ENCODE measurements at regions not wholly inside any gene's neighbourhood (a gene's known extent, or its start where the extent isn't known, plus 50 kb on each side); places are given as distances from the start of the nearest gene placed in this dataset.

DNA sequence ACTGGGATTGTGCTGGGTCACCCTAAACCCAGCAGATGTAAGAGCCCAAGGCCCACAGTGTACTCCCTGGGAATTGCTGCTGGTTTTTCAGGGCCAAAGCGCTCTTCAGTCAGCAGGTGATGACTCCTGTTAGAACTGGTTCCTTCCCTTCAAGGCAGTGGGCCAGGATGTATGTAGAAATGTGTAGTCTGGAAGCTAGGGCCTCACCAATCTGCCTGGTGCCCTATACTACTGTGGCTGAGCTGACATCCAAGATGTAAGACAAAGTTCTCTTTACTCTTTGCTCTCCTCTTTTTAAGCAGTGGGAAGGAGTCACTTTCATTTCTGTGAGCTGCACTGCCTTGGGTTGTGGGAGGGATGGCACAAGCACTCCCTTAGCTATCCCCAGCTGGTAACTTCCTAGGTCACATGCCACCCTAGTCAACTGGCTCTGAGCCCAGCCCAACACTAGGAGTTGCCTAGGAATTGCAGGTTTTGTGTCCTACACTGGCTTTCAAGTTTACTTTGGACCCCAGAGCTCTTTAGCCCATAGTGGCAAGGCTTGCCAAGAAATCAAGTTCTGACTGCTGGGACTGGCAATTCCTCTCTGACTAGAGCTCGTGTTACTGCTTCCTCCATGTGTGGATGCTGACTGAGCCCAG is 249.2 kb downstream of the C12orf50 start:
- dilution Hi-C loops (cut with MboI; ENCODE audit: extremely low pct_ligation_motif_present, low sequenced_read_pairs), result no loop called here
- Histone ChIP-seq H3K4me3 (ENCODE audit: control insufficient read depth in 2 of 3, extremely low read depth in 1 of 3, insufficient read depth in 2 of 3, low read depth in 1 of 3, low read length in 3 of 3) (no peak overlapping the region), H3K9ac (ENCODE audit: control insufficient read depth, extremely low read depth, insufficient read depth, low read length) (no peak overlapping the region), H3K27ac (ENCODE audit: control insufficient read depth, insufficient read depth, low read length) (no peak overlapping the region), H3K27me3 (ENCODE audit: control insufficient read depth, extremely low read depth, insufficient read depth, low read length) (no peaks in the 10 kb centered on the region), H3K36me3 (ENCODE audit: control insufficient read depth in 2 of 2, extremely low read depth in 1 of 2, insufficient read depth in 2 of 2, low read length in 2 of 2) (no peaks in the 10 kb centered on the region), H2AFZ (ENCODE audit: control insufficient read depth, low read length) (no peak overlapping the region), H4K20me1 (ENCODE audit: control insufficient read depth, extremely low read depth, insufficient read depth, low read length) (no peaks in the 10 kb centered on the region), H3K79me2 (ENCODE audit: control insufficient read depth, insufficient read depth, low read length) (no peaks in the 10 kb centered on the region), H3K4me2 (ENCODE audit: control insufficient read depth, extremely low read depth, insufficient read depth, low read depth, low read length) (no peak overlapping the region), H3K9me3 (ENCODE audit: control insufficient read depth, low read depth, low read length) (no peaks in the 10 kb centered on the region), H3K9me1 (ENCODE audit: control insufficient read depth, extremely low read depth, insufficient read depth, low read length) (no peaks in the 10 kb centered on the region), H3K4me1 (ENCODE audit: control insufficient read depth, extremely low read depth, insufficient read depth, low read length) (no peaks in the 10 kb centered on the region)
- FAIRE-seq (no peak), DNase-seq (ENCODE audit: low read depth, low spot score) (no peak)
- TF ChIP-seq, protein P1, sequence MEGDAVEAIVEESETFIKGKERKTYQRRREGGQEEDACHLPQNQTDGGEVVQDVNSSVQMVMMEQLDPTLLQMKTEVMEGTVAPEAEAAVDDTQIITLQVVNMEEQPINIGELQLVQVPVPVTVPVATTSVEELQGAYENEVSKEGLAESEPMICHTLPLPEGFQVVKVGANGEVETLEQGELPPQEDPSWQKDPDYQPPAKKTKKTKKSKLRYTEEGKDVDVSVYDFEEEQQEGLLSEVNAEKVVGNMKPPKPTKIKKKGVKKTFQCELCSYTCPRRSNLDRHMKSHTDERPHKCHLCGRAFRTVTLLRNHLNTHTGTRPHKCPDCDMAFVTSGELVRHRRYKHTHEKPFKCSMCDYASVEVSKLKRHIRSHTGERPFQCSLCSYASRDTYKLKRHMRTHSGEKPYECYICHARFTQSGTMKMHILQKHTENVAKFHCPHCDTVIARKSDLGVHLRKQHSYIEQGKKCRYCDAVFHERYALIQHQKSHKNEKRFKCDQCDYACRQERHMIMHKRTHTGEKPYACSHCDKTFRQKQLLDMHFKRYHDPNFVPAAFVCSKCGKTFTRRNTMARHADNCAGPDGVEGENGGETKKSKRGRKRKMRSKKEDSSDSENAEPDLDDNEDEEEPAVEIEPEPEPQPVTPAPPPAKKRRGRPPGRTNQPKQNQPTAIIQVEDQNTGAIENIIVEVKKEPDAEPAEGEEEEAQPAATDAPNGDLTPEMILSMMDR (optimal IDR thresholded peaks at IDR 0.05 in 1 of 3, IDR thresholded peaks at IDR 0.05 in 1 of 3, conservative IDR thresholded peaks at IDR 0.05 in 1 of 3; ENCODE audit: extremely low read depth in 1 of 3, insufficient read depth in 2 of 3, low read length in 3 of 3), result no peak
- TF ChIP-seq EZH2 (IDR thresholded peaks at IDR 0.05; ENCODE audit: low read length), result no peak

DNA sequence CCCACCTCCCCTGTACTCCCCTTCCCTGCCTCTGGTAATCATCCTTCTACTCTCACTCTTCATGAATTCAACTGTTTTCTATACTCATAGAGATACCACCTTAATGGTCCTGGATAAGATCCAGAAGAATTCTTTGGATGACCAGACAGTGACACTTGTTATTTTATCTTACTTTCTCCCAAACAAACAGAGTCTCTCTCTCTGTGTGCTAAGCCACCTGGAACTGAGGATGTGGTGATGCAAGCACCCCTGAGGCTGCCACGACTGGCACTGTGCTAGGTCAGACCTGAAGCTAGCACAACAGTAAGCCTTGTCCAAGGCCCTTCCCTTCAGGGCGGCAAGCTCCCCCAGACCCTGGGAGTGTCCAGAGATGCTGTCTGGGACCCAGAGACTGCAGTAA is 250.2 kb downstream of the C12orf50 start:
- no peaks in the 10 kb centered on the region for H3K9me3 ChIP-seq (ENCODE audit: control insufficient read depth, low read depth, low read length)
- no peak overlapping the region for H3K4me3 ChIP-seq (ENCODE audit: control insufficient read depth in 2 of 3, extremely low read depth in 1 of 3, insufficient read depth in 2 of 3, low read depth in 1 of 3, low read length in 3 of 3)
- H3K4me1 ChIP-seq (ENCODE audit: control insufficient read depth, extremely low read depth, insufficient read depth, low read length), result no peaks in the 10 kb centered on the region
- dilution Hi-C loops (cut with MboI; ENCODE audit: extremely low pct_ligation_motif_present, low sequenced_read_pairs), result no loop called here
- no peak overlapping the region for H2AFZ ChIP-seq (ENCODE audit: control insufficient read depth, low read length)
- no peak overlapping the region for H3K4me2 ChIP-seq (ENCODE audit: control insufficient read depth, extremely low read depth, insufficient read depth, low read depth, low read length)
- no peaks in the 10 kb centered on the region for H3K9me1 ChIP-seq (ENCODE audit: control insufficient read depth, extremely low read depth, insufficient read depth, low read length)
- TF ChIP-seq EZH2 (IDR thresholded peaks at IDR 0.05; ENCODE audit: low read length), result no peak
- TF ChIP-seq, protein P1 (optimal IDR thresholded peaks at IDR 0.05 in 1 of 3, IDR thresholded peaks at IDR 0.05 in 1 of 3, conservative IDR thresholded peaks at IDR 0.05 in 1 of 3; ENCODE audit: extremely low read depth in 1 of 3, insufficient read depth in 2 of 3, low read length in 3 of 3), result no peak
- DNase-seq (ENCODE audit: low read depth, low spot score), result no peak
- H4K20me1 ChIP-seq (ENCODE audit: control insufficient read depth, extremely low read depth, insufficient read depth, low read length), result no peaks in the 10 kb centered on the region
- H3K27ac ChIP-seq (ENCODE audit: control insufficient read depth, insufficient read depth, low read length), result no peak overlapping the region
- no peak for FAIRE-seq
- H3K79me2 ChIP-seq (ENCODE audit: control insufficient read depth, insufficient read depth, low read length), result no peaks in the 10 kb centered on the region
- H3K36me3 ChIP-seq (ENCODE audit: control insufficient read depth in 2 of 2, extremely low read depth in 1 of 2, insufficient read depth in 2 of 2, low read length in 2 of 2), result no peaks in the 10 kb centered on the region
- H3K9ac ChIP-seq (ENCODE audit: control insufficient read depth, extremely low read depth, insufficient read depth, low read length), result no peak overlapping the region
- no peaks in the 10 kb centered on the region for H3K27me3 ChIP-seq (ENCODE audit: control insufficient read depth, extremely low read depth, insufficient read depth, low read length)

Data from keratinocyte (primary cell).